Stimulated activated CD4-positive, alpha-beta T cell treated with anti-CD3 and anti-CD28 coated beads, Interleukin-2, amount 100 ng/mL, for 48 hours (primary cell): ENCODE measurements at regions not wholly inside any gene's neighbourhood (a gene's known extent, or its start where the extent isn't known, plus 50 kb on each side); places are given as distances from the start of the nearest gene placed in this dataset.
"Not testable (repeated sequence)": the region's sequence is repeated elsewhere in the genome, so short reads cannot be mapped to it uniquely, and the experiment has no call there.

Experiments used
- DNase-seq, 2 donors: peaks; one replicate each; pipeline ENCODE4 v3.0.0-alpha.2; 2020

GRCh38 chr1:184184614-184185013, 133.1 kb downstream of the TSEN15 start:
- not testable (repeated sequence) for DNase-seq

GRCh38 chr1:184185347-184185746, 133.8 kb downstream of the TSEN15 start:
- DNase-seq = no peak

- no peak for DNase-seq
Observed at GRCh38 chr1:184186167-184186566, 134.6 kb downstream of the TSEN15 start.

- no peak for DNase-seq
Observed at GRCh38 chr1:184187097-184187496, 135.6 kb downstream of the TSEN15 start.

GRCh38 chr1:184188037-184188436, 136.5 kb downstream of the TSEN15 start:
- no peak for DNase-seq

GRCh38 chr1:184189361-184189760, 137.8 kb downstream of the TSEN15 start:
- DNase-seq = no peak

GRCh38 chr1:184190616-184191015, 139.1 kb downstream of the TSEN15 start:
- no peak for DNase-seq

- no peak for DNase-seq
Observed at GRCh38 chr1:184191181-184191621, 139.7 kb downstream of the TSEN15 start.

GRCh38 chr1:184192796-184193195, 141.3 kb downstream of the TSEN15 start:
- DNase-seq = no peak

- no peak for DNase-seq
Observed at GRCh38 chr1:184193451-184193850, 141.9 kb downstream of the TSEN15 start.

- DNase-seq = no peak
Observed at GRCh38 chr1:184194236-184194635, 142.7 kb downstream of the TSEN15 start.

- not testable (repeated sequence) for DNase-seq
Observed at GRCh38 chr1:184195722-184196121, 144.2 kb downstream of the TSEN15 start.

- DNase-seq = no peak
Observed at GRCh38 chr1:184197831-184198230, 146.3 kb downstream of the TSEN15 start.

- no peak for DNase-seq
Observed at GRCh38 chr1:184199036-184199435, 147.5 kb downstream of the TSEN15 start.

- DNase-seq = no peak
Observed at GRCh38 chr1:184199438-184200085, 148.0 kb downstream of the TSEN15 start.

GRCh38 chr1:184208622-184209021, 157.1 kb downstream of the TSEN15 start:
- no peak for DNase-seq

- no peak for DNase-seq
Observed at GRCh38 chr1:184210031-184210430, 158.5 kb downstream of the TSEN15 start.

GRCh38 chr1:184210862-184211261, 159.3 kb downstream of the TSEN15 start:
- no peak for DNase-seq

- DNase-seq = no peak
Observed at GRCh38 chr1:184212649-184213314, 161.3 kb downstream of the TSEN15 start.

GRCh38 chr1:184214128-184214527, 162.6 kb downstream of the TSEN15 start:
- no peak for DNase-seq

GRCh38 chr1:184215274-184215925, 163.9 kb downstream of the TSEN15 start:
- no peak for DNase-seq

GRCh38 chr1:184218458-184219075, 167.0 kb downstream of the TSEN15 start:
- no peak for DNase-seq

GRCh38 chr1:184219414-184219813, 167.4 kb upstream of the C1orf21 start:
- no peak for DNase-seq

- no peak for DNase-seq
Observed at GRCh38 chr1:184219883-184220282, 166.9 kb upstream of the C1orf21 start.
